ENCODE measurements at regions not wholly inside any gene's neighbourhood (a gene's known extent, or its start where the extent isn't known, plus 50 kb on each side); places are given as distances from the start of the nearest gene placed in this dataset.

GRCh38 chr13:89932902-89933301 is 1414.6 kb upstream of the MIR17HG start:
- TF ChIP-seq CTCF (IDR thresholded peaks at IDR 0.05) = no peak
- TF ChIP-seq TEAD4 (CRISPR knock-in tag; IDR thresholded peaks at IDR 0.05) = no peak
- TF ChIP-seq E2F5 (CRISPR knock-in tag; IDR thresholded peaks at IDR 0.05) = no peak
- no peak for TF ChIP-seq SP1 (CRISPR knock-in tag; conservative IDR thresholded peaks at IDR 0.05)
- no peak for TF ChIP-seq MAX (CRISPR knock-in tag; IDR thresholded peaks at IDR 0.05)
- no peak for TF ChIP-seq CREM (CRISPR knock-in tag; IDR thresholded peaks at IDR 0.05)
- no peak for TF ChIP-seq E2F4 (CRISPR knock-in tag; IDR thresholded peaks at IDR 0.05; ENCODE audit: borderline replicate concordance, low read depth)
- no peak for TF ChIP-seq ZNF512 (CRISPR knock-in tag; IDR thresholded peaks at IDR 0.05; ENCODE audit: borderline replicate concordance)
- no peak for TF ChIP-seq ELF4 (CRISPR knock-in tag; IDR thresholded peaks at IDR 0.05; ENCODE audit: low read depth)
- no peak for TF ChIP-seq IRF2 (CRISPR knock-in tag; IDR thresholded peaks at IDR 0.05; ENCODE audit: borderline replicate concordance, low read depth)
